Esophagus muscularis mucosa (tissue), 4 donors: ENCODE measurements at regions not wholly inside any gene's neighbourhood (a gene's known extent, or its start where the extent isn't known, plus 50 kb on each side); places are given as distances from the start of the nearest gene placed in this dataset.

Experiments used
- DNase-seq: peaks from one replicate; pipeline ENCODE4 v3.0.0-alpha.2; 2017; ENCODE audit errors: extremely low spot score
- H3K27ac ChIP-seq, 4 donors: fragments of 200-600 bp; sonication (generic); replicated peaks in 1 of 4; 1 replicate in 3 of 4; 2 replicates in 1 of 4; pipeline ENCODE4 v1.5.1; 2016 to 2019; ENCODE audit warnings: mild to moderate bottlenecking in 1 of 4
- H3K27me3 ChIP-seq, 4 donors: fragments of 200-600 bp; sonication (generic); one replicate each; pipeline versions ENCODE4 v1.5.1 to v1.6.0; 2016 to 2019
- H3K36me3 ChIP-seq, 4 donors: fragments of 200-600 bp; sonication (generic); one replicate each; pipeline ENCODE4 v1.5.1; 2016 to 2019
- H3K4me1 ChIP-seq, 4 donors: fragments of 200-600 bp; sonication (generic); one replicate each; pipeline ENCODE4 v1.5.1; 2016 to 2019
- H3K4me3 ChIP-seq, 4 donors: fragments of 200-600 bp; sonication (generic); 1 replicate in 2 of 4; 2 replicates in 2 of 4; pipeline ENCODE4 v1.5.1; 2016 to 2019; ENCODE audit warnings: mild to moderate bottlenecking in 4 of 4, moderate library complexity in 1 of 4
- H3K9me3 ChIP-seq, 4 donors: fragments of 200-600 bp; sonication (generic); 1 replicate in 3 of 4; 2 replicates in 1 of 4; pipeline ENCODE4 v1.5.1; 2016 to 2019
- CTCF ChIP-seq, 3 experiments: fragments of 200-600 bp in 2 of 3; fragments of 450-650 bp in 1 of 3; sonication (generic) in 2 of 3; IDR thresholded peaks; one replicate each; pipeline ENCODE4 v1.5.1; 2017 to 2019; ENCODE audit warnings: antibody characterized with exemption in 3 of 3, mild to moderate bottlenecking in 2 of 3, moderate library complexity in 1 of 3
- EP300 ChIP-seq: sonication (generic); formaldehyde crosslinking; IDR thresholded peaks from one replicate; pipeline ENCODE4 v1.6.1; 2017; ENCODE audit warnings: antibody characterized with exemption
- POLR2A ChIP-seq: fragments of 450-650 bp; IDR thresholded peaks from one replicate; pipeline ENCODE4 v1.6.1; 2017; ENCODE audit warnings: antibody characterized with exemption, moderate library complexity, mild to moderate bottlenecking, low read depth
- POLR2AphosphoS5 ChIP-seq, 2 donors: sonication (generic); formaldehyde crosslinking; IDR thresholded peaks; one replicate each; pipeline ENCODE4 v1.6.1; 2017; ENCODE audit warnings: antibody characterized with exemption in 2 of 2
- WGBS: methylation state at CpG from one replicate; pipeline ENCODE4 v1.1.5; 2018; 5-methylcytosine and 5-hydroxymethylcytosine counted together
- intact Hi-C: fragments of 100-400 bp; cut with DNase I; formaldehyde crosslinking; loops from one replicate; pipeline ENCODE4 v1.15.1; 2023

GRCh38 chr13:84867246-84867645 lies 932.0 kb downstream of the SLITRK6 start:
- no peaks in the 10 kb centered on the region for H3K36me3 ChIP-seq
- H3K4me3 ChIP-seq, result no peak overlapping the region
- no peaks in the 10 kb centered on the region for H3K27me3 ChIP-seq
- TF ChIP-seq POLR2A (no peak), EP300 (no peak), POLR2AphosphoS5 (IDR thresholded peaks at IDR 0.05) (no peak), CTCF (IDR thresholded peaks at IDR 0.05) (no peak)
- intact Hi-C loops, result no loop called here
- DNase-seq, result no peak
- no peaks in the 10 kb centered on the region for H3K4me1 ChIP-seq
- no peaks in the 10 kb centered on the region for H3K9me3 ChIP-seq
- H3K27ac ChIP-seq, result no peak overlapping the region

- intact Hi-C loops, result no loop called here
- Histone ChIP-seq H3K9me3 (no peaks in the 10 kb centered on the region), H3K27ac (no peak overlapping the region), H3K36me3 (no peaks in the 10 kb centered on the region), H3K4me1 (no peaks in the 10 kb centered on the region), H3K27me3 (no peaks in the 10 kb centered on the region), H3K4me3 (no peak overlapping the region)
- TF ChIP-seq CTCF (IDR thresholded peaks at IDR 0.05) (no peak), POLR2A (no peak), POLR2AphosphoS5 (IDR thresholded peaks at IDR 0.05) (no peak), EP300 (no peak)
- DNase-seq, result no peak
- WGBS, result 79% methylated on average over 2 of the region's 2 CpGs
Measured at GRCh38 chr13:84865783-84866221, 933.4 kb downstream of the SLITRK6 start.

GRCh38 chr13:84864341-84864740 lies 934.9 kb downstream of the SLITRK6 start:
- 83% methylated on average over 2 of the region's 2 CpGs for WGBS
- no peaks in the 10 kb centered on the region for H3K36me3 ChIP-seq
- no peaks in the 10 kb centered on the region for H3K4me1 ChIP-seq
- no peak for TF ChIP-seq CTCF (IDR thresholded peaks at IDR 0.05)
- no peak for TF ChIP-seq POLR2AphosphoS5 (IDR thresholded peaks at IDR 0.05)
- no peak for TF ChIP-seq EP300
- no peak for TF ChIP-seq POLR2A
- H3K9me3 ChIP-seq, result no peaks in the 10 kb centered on the region
- DNase-seq, result no peak
- H3K4me3 ChIP-seq, result no peak overlapping the region
- no peaks in the 10 kb centered on the region for H3K27me3 ChIP-seq
- H3K27ac ChIP-seq, result no peak overlapping the region
- intact Hi-C loops, result no loop called here

- no peak overlapping the region for H3K27ac ChIP-seq
- 76% methylated on average over 1 of the region's 1 CpG for WGBS
- H3K36me3 ChIP-seq, result no peaks in the 10 kb centered on the region
- no peak overlapping the region for H3K4me3 ChIP-seq
- H3K9me3 ChIP-seq, result no peaks in the 10 kb centered on the region
- no peaks in the 10 kb centered on the region for H3K4me1 ChIP-seq
- intact Hi-C loops, result no loop called here
- TF ChIP-seq POLR2A, result no peak
- H3K27me3 ChIP-seq, result no peaks in the 10 kb centered on the region
- no peak for DNase-seq
Measured at GRCh38 chr13:84847107-84847506, 952.1 kb downstream of the SLITRK6 start.

- Histone ChIP-seq H3K4me1 (no peaks in the 10 kb centered on the region), H3K4me3 (no peak overlapping the region), H3K36me3 (no peaks in the 10 kb centered on the region), H3K27ac (no peak overlapping the region), H3K27me3 (no peaks in the 10 kb centered on the region), H3K9me3 (no peaks in the 10 kb centered on the region)
- WGBS, result 49% methylated on average over 4 of the region's 4 CpGs
- no peak for TF ChIP-seq POLR2A
- no peak for TF ChIP-seq POLR2AphosphoS5 (IDR thresholded peaks at IDR 0.05)
- TF ChIP-seq EP300, result no peak
- no peak for TF ChIP-seq CTCF (IDR thresholded peaks at IDR 0.05)
- intact Hi-C loops, result no loop called here
- no peak for DNase-seq
Measured at GRCh38 chr13:84845907-84846619, 953.2 kb downstream of the SLITRK6 start.
